SJCRH30 (cell line): ENCODE measurements at regions not wholly inside any gene's neighbourhood (a gene's known extent, or its start where the extent isn't known, plus 50 kb on each side); places are given as distances from the start of the nearest gene placed in this dataset.
"Not testable (repeated sequence)": the region's sequence is repeated elsewhere in the genome, so short reads cannot be mapped to it uniquely, and the experiment has no call there.

Experiments used
- DNase-seq, 2 experiments: peaks; one replicate each; pipeline ENCODE4 v3.0.0-alpha.2; 2015 to 2020
- H3K27ac ChIP-seq: fragments of 250-450 bp; sonication (Bioruptor Pico); 2 replicates; pipeline ENCODE4 v1.5.1; 2020; ENCODE audit warnings: mild to moderate bottlenecking, moderate library complexity
- H3K27me3 ChIP-seq: fragments of 250-450 bp; sonication (Bioruptor Pico); 2 replicates; pipeline ENCODE4 v1.5.1; 2020; ENCODE audit warnings: mild to moderate bottlenecking, moderate library complexity
- H3K36me3 ChIP-seq: fragments of 250-450 bp; sonication (Bioruptor Pico); 2 replicates; pipeline ENCODE4 v1.5.1; 2020; ENCODE audit warnings: mild to moderate bottlenecking, moderate library complexity
- H3K4me1 ChIP-seq: fragments of 250-450 bp; sonication (Bioruptor Pico); 2 replicates; pipeline ENCODE4 v1.5.1; 2020; ENCODE audit warnings: mild to moderate bottlenecking, moderate library complexity
- H3K4me3 ChIP-seq: fragments of 250-450 bp; sonication (Bioruptor Pico); 2 replicates; pipeline ENCODE4 v1.5.1; 2020; ENCODE audit warnings: mild to moderate bottlenecking, moderate library complexity
- H3K9me3 ChIP-seq: fragments of 250-450 bp; sonication (Bioruptor Pico); replicated peaks from 2 replicates; pipeline ENCODE4 v1.5.1; 2020; ENCODE audit warnings: mild to moderate bottlenecking, moderate library complexity

DNA sequence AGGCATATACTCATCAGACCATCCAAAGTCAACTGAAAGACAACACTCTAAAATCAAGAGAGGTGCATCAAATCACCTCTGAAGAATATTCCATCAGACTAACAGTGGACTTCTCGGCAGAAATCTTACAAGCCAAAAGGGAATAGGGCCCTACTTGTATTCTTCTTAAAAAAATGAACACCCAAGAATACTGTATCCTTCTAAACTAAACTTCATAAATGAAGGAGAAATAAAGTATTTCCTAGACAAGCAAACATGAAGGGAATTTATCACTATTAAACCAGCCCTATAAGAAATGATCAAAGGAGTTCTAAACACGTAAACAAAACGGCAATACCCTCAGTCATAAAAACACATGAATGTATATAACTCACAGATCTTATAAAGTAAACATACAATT, 141.2 kb downstream of the CXXC4 start:
- Histone ChIP-seq H3K27me3 (no peaks in the 10 kb centered on the region), H3K4me3 (no peak overlapping the region), H3K4me1 (no peaks in the 10 kb centered on the region), H3K27ac (no peak overlapping the region), H3K9me3 (no peaks in the 10 kb centered on the region), H3K36me3 (no peaks in the 10 kb centered on the region)
- no peak for DNase-seq

DNA sequence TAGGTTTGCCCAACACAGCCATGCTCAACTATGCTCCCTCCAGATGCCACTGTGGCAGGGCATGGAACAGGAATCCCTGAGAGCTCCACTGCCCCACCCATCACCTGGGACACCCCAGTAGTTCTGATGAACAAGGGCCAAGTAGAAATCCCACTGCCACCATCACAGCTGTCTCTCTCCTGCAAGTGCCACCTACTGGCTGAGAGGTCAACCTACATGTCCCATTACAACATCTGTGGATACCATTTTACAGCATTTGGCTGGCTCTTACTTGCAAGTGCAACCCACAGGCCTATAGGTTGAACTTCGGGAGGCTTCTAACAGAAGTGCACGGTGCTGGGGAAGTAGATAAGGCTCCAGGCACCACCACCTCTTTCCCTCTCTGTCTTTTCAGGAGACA, 142.5 kb downstream of the CXXC4 start:
- Histone ChIP-seq H3K36me3 (no peaks in the 10 kb centered on the region), H3K27ac (no peak overlapping the region), H3K4me1 (no peaks in the 10 kb centered on the region), H3K27me3 (no peaks in the 10 kb centered on the region), H3K4me3 (no peak overlapping the region), H3K9me3 (no peaks in the 10 kb centered on the region)
- peak in 1 of 2 experiments; percentile 17 for DNase-seq

DNA sequence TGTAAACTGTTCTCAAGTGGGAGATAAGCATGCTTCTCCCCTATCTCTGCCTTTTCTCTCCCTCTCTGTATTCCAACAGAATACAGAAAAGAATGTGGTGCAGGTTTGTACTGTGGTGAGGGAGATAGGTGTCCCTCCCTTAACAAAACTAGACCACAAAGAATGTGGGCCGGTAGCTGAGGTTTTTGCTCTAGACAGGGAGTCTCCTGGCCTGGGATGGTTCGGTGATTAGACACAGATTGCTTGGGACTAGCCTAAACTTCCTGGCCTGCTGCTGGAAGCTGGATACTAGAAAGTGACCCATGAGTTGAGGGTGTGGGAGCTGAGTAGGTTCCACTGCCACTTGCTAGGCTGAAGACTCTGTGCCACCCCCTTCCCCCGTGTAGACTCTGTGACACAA, 143.0 kb downstream of the CXXC4 start:
- Histone ChIP-seq H3K27me3 (no peaks in the 10 kb centered on the region), H3K9me3 (no peaks in the 10 kb centered on the region), H3K4me1 (no peaks in the 10 kb centered on the region), H3K36me3 (no peaks in the 10 kb centered on the region), H3K4me3 (no peak overlapping the region), H3K27ac (no peak overlapping the region)
- no peak for DNase-seq

DNA sequence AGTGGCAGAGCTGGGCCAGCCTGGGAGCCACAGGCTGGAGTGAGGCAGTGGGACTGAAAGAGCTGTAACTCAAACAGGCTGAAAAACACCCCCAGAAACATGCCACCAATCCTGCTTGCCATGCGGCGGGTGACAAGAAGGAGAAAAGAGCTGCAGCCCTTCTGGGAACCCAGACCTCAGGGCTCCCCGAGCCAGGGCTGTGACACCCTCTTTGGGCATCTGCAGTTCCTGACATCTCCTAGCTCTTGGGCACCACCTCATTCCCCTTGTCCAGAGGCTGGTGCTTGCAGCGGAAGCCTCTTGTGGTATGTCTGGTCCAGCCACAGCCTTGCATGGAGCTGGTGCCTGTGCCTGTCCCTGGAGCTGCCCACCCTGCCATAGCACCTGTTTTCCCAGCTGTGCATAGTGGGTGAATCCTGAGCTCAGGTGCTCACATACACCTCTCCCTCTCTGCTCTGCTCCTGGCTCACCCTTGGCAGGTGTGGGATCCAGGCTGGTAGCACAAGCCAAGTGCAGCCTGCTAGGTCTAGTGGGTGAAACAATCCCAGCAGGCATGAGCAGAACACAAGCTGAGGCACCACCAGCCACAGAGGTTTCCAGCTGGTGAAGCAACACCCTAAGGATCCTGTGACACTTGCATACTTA, 149.0 kb downstream of the CXXC4 start:
- DNase-seq: no peak
- Histone ChIP-seq H3K4me1 (no peaks in the 10 kb centered on the region), H3K4me3 (no peak overlapping the region), H3K27ac (no peak overlapping the region), H3K9me3 (no peaks in the 10 kb centered on the region), H3K36me3 (no peaks in the 10 kb centered on the region), H3K27me3 (no peaks in the 10 kb centered on the region)

DNA sequence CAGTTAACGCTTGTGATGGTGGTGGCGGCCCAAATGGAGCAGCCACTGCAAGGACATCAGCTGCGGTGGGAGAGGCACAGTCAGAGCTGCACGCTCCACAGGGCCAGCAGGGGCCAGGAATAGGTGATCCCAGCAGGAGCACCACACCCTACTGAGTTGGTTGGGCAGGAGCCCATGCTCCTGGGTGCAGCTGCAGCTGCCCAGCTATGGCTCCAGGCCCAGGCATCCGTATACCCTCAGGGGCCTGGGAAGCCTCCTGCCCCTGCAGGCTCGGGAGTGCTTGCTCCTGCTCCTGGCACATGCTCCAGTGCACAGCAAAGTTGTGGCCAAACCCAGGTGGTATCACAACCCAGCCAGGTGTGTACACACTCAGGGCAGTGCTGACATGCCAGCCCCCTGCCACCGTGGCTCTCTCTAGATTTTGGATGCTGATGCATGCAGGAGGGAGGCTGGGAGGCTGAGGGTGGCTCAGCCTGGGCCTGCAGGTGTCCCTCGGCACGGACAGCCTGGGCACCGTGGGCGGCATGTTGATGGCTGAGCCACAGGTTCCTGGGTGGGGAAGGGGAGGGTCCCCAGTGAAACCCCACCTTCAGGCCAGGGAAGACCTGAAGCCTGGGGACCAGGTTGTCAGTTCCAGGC, 150.2 kb downstream of the CXXC4 start:
- no peaks in the 10 kb centered on the region for H3K27me3 ChIP-seq
- no peaks in the 10 kb centered on the region for H3K36me3 ChIP-seq
- no peak for DNase-seq
- H3K4me1 ChIP-seq: no peaks in the 10 kb centered on the region
- no peak overlapping the region for H3K4me3 ChIP-seq
- no peak overlapping the region for H3K27ac ChIP-seq
- H3K9me3 ChIP-seq: no peaks in the 10 kb centered on the region

DNA sequence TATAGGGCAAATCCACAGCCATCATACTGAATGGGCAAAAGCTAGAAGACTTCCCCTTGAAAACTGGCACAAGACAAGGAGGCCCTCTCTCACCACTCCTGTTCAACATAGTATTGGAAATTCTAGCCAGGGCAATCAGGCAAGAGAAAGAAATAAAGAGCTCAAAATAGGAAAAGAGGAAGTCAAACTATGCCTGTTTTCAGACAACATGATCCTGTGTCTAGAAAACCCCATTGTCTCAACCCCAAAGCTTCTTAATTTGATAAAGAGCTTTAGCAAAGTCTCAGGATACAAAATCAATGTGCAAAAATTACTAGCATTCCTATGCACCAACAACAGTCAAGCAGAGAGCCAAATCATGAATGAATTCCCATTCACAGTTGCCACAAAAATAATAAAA, 160.3 kb downstream of the CXXC4 start:
- Histone ChIP-seq H3K36me3 (no peaks in the 10 kb centered on the region), H3K27me3 (no peaks in the 10 kb centered on the region), H3K9me3 (no peaks in the 10 kb centered on the region), H3K4me1 (no peaks in the 10 kb centered on the region), H3K4me3 (no peak overlapping the region), H3K27ac (no peak overlapping the region)
- no peak for DNase-seq

DNA sequence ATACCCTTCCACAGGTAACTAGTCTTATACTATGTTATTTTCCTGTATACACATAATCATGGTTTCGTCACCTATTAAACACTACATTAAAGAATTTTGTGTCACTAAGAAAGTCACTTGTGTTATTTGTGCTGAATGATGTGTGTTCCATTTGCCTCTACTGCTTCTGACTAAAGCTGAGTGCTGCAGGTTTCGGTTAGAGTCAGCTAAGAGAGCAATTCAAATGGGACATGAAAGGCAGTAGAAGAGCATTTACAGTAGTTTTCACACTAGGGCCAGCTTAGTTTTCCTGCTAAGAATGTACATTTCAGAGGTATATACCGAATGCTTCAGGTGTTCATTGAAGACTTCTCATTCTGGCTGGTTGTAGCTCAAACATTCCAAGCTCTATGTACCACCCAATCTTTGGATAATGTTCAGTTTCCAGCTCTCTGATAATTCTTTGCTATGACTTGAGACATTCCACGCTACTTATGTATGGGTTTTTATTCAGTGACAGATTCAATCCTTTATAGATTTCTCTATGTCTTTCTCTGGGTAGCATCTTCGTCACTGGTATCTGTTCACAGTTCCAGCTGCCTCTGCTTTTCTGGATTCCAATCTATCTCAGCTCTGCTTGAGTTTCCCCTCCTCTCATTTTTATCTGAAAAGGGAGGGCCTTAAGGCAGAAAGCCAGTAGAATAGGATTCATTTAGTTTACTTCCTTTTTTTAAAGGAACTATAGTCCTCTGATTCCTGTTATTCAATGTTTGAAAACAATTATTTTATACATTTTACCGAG, 164.4 kb downstream of the CXXC4 start:
- Histone ChIP-seq H3K36me3 (no peaks in the 10 kb centered on the region), H3K4me3 (no peak overlapping the region), H3K4me1 (no peaks in the 10 kb centered on the region), H3K27me3 (no peaks in the 10 kb centered on the region), H3K27ac (no peak overlapping the region), H3K9me3 (no peaks in the 10 kb centered on the region)
- no peak for DNase-seq

DNA sequence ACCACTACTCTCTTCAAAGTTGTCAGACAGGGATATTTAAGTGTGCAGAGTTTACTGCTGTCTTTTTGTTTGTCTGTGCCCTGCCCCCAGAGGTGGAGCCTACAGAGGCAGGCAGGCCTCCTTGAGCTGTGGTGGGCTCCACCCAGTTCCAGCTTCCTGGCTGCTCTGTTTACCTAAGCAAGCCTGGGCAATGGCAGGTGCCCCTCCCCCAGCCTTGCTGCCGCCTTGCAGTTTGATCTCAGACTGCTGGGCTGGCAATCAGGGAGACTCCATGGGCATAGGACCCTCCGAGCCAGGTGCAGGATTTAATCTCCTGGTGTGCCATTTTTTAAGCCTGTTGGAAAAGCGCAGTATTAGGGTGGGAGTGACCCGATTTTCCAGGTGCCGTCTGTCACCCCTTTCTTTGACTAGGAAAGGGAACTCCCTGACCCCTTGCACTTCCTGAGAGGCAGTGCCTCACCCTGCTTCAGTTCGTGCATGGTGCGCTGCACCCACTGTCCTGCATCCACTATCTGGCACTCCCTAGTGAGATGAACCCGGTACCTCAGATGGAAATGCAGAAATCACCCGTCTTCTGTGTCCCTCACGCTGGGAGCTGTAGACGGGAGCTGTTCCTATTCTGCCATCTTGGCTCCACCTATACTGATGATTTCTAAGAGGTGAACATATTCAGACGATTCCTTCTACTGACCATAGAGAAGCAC, 167.6 kb downstream of the CXXC4 start:
- not testable (repeated sequence) for DNase-seq, H3K36me3 ChIP-seq, H3K9me3 ChIP-seq, H3K27me3 ChIP-seq, H3K27ac ChIP-seq, H3K4me1 ChIP-seq, H3K4me3 ChIP-seq

DNA sequence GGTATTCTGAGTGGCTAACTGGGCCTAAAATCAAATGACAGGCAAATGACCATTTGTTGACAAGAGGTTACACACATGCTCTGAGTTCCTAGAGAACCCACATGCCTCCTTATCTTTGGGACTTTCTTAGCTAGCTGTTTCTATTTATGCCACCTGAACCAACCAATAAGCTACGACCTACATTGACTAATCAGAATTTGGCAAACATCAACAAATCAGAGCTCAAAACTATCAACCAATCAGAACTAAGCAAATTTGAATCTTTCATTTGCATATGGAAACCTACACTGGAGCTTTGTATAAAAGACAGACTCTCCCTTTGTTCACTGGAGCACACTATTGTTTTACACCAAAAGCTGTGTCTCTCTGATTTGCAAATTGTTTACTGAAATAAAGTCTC, 192.0 kb downstream of the CXXC4 start:
- Histone ChIP-seq H3K4me3 (no peak overlapping the region), H3K9me3 (no peaks in the 10 kb centered on the region), H3K27ac (no peak overlapping the region), H3K27me3 (no peaks in the 10 kb centered on the region), H3K4me1 (no peaks in the 10 kb centered on the region), H3K36me3 (no peaks in the 10 kb centered on the region)
- DNase-seq: peak in 1 of 2 experiments; percentile 1

DNA sequence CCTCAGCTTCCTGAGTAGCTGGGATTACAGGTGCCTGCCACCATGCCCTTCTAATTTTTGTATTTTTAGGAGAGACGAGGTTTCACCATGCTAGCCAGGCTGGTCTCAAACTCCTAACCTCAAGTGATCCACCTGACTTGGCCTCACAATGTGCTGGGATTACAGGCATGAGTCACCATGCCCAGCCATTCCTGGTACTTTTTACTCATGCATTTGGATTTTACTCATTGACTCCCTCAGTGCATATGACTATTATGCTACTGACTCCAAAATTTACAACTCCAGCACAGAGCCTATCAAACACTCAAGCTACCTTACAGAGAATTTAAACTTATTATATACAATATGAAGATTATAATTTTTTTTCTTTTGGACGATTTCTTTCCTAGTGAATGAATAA, 199.9 kb downstream of the CXXC4 start:
- Histone ChIP-seq H3K36me3 (no peaks in the 10 kb centered on the region), H3K4me1 (no peaks in the 10 kb centered on the region), H3K9me3 (no peaks in the 10 kb centered on the region), H3K27me3 (no peaks in the 10 kb centered on the region), H3K4me3 (no peak overlapping the region), H3K27ac (no peak overlapping the region)
- DNase-seq: no peak

DNA sequence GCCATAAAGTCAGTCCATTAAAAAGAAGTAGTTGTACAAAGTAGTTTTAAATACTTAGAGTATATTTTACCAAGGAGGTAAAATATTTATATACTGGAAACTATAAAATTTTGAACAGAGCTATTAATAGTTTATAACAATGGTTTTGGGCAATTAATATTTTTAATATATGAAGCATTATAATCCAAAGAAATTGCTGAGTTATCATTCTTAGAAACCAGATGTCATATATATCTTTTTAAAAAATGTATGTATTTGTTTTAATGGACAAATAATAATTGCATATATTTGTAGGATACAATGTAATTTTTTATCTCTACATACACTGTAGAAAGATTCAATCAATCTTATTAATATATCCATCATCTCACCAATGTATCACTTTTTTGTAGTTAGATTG, 207.8 kb downstream of the CXXC4 start:
- Histone ChIP-seq H3K4me3 (no peak overlapping the region), H3K36me3 (no peaks in the 10 kb centered on the region), H3K4me1 (no peaks in the 10 kb centered on the region), H3K27ac (no peak overlapping the region), H3K9me3 (no peaks in the 10 kb centered on the region), H3K27me3 (no peaks in the 10 kb centered on the region)
- DNase-seq: no peak

DNA sequence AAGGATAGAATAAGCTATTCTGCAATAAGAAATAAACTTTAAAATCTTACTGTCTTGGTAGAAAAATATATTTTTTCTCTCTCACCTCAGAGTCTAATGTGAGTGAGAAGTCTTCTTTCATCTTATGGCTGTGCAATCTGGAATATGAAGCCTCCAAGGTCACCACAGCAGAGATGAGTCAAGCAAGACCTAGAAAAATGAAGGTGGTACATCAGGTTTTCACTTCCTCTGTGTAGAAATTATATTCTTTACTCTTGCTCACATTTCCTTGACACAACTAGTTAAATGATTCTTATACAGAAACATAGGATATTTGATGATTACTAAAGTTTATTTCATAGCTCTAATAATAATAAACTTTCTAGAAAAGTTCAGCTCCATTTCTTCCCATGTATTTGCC, 211.4 kb downstream of the CXXC4 start:
- no peak overlapping the region for H3K27ac ChIP-seq

DNA sequence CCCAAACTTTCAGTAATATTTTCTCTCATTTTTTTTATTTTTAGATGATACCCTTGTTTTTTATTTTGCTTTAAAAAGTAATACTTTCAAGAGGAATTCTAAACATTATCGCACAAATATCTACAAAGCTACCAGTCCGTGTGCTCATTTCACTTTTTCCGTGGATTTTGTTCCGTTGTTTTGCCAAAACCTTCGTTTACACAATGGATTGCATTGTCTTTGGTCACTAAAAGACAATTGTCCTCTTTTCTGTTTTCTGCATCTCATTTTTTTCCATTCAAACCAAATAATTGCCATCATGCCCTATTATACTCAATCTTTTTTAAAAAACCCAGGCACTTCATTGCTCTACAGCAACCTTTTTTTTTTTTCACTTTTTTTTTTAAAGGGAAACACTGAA, 214.9 kb downstream of the CXXC4 start:
- Histone ChIP-seq H3K27ac (no peak overlapping the region), H3K4me3 (no peak overlapping the region), H3K27me3 (no peaks in the 10 kb centered on the region), H3K9me3 (no peaks in the 10 kb centered on the region), H3K4me1 (no peaks in the 10 kb centered on the region), H3K36me3 (no peaks in the 10 kb centered on the region)
- no peak for DNase-seq

More for the DNA sequence above, 211.4 kb downstream of the CXXC4 start:
- Histone ChIP-seq H3K4me1 (no peaks in the 10 kb centered on the region), H3K4me3 (no peak overlapping the region), H3K27me3 (no peaks in the 10 kb centered on the region), H3K9me3 (no peaks in the 10 kb centered on the region), H3K36me3 (no peaks in the 10 kb centered on the region)
- no peak for DNase-seq

DNA sequence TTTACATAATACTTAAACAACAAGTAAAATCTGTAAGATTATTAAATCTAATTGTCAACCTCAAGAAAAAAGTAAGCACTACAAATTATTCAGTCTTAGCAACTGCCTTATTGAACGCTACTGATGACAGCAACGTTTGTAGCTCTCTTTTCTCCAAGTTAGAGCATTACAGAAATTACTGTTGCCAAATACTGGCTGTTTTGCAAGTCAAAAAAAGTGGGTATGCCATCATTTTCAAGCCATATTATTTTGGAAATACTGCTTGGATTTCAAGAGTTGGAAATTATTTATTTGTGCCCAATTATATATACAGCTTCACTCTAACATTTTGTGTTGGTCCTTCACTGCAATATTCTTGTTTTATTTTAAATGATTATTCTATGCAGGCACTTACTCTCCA, 221.7 kb downstream of the CXXC4 start:
- no peak overlapping the region for H3K27ac ChIP-seq
- H3K4me3 ChIP-seq: no peak overlapping the region
- H3K9me3 ChIP-seq: no peaks in the 10 kb centered on the region
- DNase-seq: no peak
- H3K36me3 ChIP-seq: no peaks in the 10 kb centered on the region
- no peaks in the 10 kb centered on the region for H3K27me3 ChIP-seq
- no peaks in the 10 kb centered on the region for H3K4me1 ChIP-seq

DNA sequence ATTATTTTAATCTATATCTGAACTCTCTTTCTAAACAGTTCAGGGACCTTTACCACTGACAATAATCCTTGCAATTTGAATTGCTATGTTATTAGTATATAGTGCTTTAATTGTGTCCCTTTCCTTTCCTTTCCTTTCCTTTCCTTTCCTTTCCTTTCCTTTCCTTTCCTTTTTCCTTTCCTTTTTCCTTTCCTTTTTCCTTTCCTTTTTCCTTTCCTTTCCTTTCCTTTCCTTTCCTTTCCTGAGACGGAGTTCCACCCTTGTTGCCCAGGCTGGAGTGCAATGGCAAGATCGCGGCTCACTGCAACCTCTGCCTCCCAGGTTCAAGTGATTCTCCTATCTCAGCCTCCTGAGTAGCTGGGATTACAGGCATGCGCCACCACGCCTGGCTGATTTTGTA, 225.1 kb downstream of the CXXC4 start:
- not testable (repeated sequence) for H3K4me3 ChIP-seq, H3K27me3 ChIP-seq

More for the DNA sequence above, 225.1 kb downstream of the CXXC4 start:
- H3K36me3 ChIP-seq, H3K27ac ChIP-seq, H3K4me1 ChIP-seq, DNase-seq, H3K9me3 ChIP-seq: not testable (repeated sequence)
